CD14-positive monocyte (primary cell): ENCODE measurements at regions not wholly inside any gene's neighbourhood (a gene's known extent, or its start where the extent isn't known, plus 50 kb on each side); places are given as distances from the start of the nearest gene placed in this dataset.
"Not testable (repeated sequence)": the region's sequence is repeated elsewhere in the genome, so short reads cannot be mapped to it uniquely, and the experiment has no call there.

ENCODE experiments used
- DNase-seq, 3 donors: peaks; one replicate each; pipeline ENCODE4 v3.0.0-alpha.2; 2011 to 2022
- H2AFZ ChIP-seq: 2 replicates; pipeline ENCODE4 v1.6.0; 2012; ENCODE audit warnings: mild to moderate bottlenecking, low read depth, low read length, inconsistent platforms; ENCODE audit not compliant: insufficient read depth, poor library complexity, severe bottlenecking
- H3K27ac ChIP-seq, 2 donors: 1 replicate in 1 of 2; 2 replicates in 1 of 2; pipeline ENCODE4 v1.5.1; 2012 to 2013; ENCODE audit warnings: low read length in 2 of 2, control low read depth in 1 of 2, inconsistent platforms in 1 of 2, low read depth in 1 of 2, mild to moderate bottlenecking in 1 of 2
- H3K27me3 ChIP-seq, 2 donors: one replicate each; pipeline versions ENCODE4 v1.6.0 to v1.6.1; 2011 to 2013; ENCODE audit warnings: low read length in 2 of 2; ENCODE audit not compliant: control insufficient read depth in 2 of 2, insufficient read depth in 2 of 2
- H3K36me3 ChIP-seq, 2 donors: replicated peaks in 1 of 2; 1 replicate in 1 of 2; 2 replicates in 1 of 2; pipeline versions ENCODE4 v1.5.1 to v1.6.1; 2012 to 2013; ENCODE audit warnings: low read length in 2 of 2, control low read depth in 1 of 2, inconsistent platforms in 1 of 2, mild to moderate bottlenecking in 1 of 2; ENCODE audit not compliant: insufficient read depth in 2 of 2, control insufficient read depth in 1 of 2
- H3K4me1 ChIP-seq, 2 donors: 1 replicate in 1 of 2; 2 replicates in 1 of 2; pipeline versions ENCODE4 v1.5.1 to v1.6.1; 2012 to 2013; ENCODE audit warnings: low read length in 2 of 2, control low read depth in 1 of 2, inconsistent platforms in 1 of 2, mild to moderate bottlenecking in 1 of 2, moderate library complexity in 1 of 2; ENCODE audit not compliant: insufficient read depth in 2 of 2, control insufficient read depth in 1 of 2
- H3K4me2 ChIP-seq: replicated peaks from 2 replicates; pipeline ENCODE3; 2012; ENCODE audit warnings: low read length, moderate library complexity, mild to moderate bottlenecking; ENCODE audit not compliant: poor library complexity, severe bottlenecking; ENCODE audit errors: extremely low read depth
- H3K4me3 ChIP-seq, 3 experiments: fragments of 200-600 bp in 1 of 3; sonication (generic) in 1 of 3; replicated peaks in 1 of 3; 1 replicate in 2 of 3; 2 replicates in 1 of 3; pipeline ENCODE4 v1.5.1; 2011 to 2013; ENCODE audit warnings: low read length in 3 of 3, mild to moderate bottlenecking in 3 of 3, control low read depth in 2 of 3, low read depth in 2 of 3, inconsistent platforms in 1 of 3, moderate library complexity in 1 of 3
- H3K79me2 ChIP-seq: 2 replicates; pipeline ENCODE4 v1.6.0; 2012; ENCODE audit warnings: mild to moderate bottlenecking, control low read depth, inconsistent platforms, low read length, moderate library complexity; ENCODE audit not compliant: insufficient read depth
- H3K9ac ChIP-seq: 2 replicates; pipeline ENCODE4 v1.6.0; 2017; ENCODE audit warnings: low read length, mild to moderate bottlenecking; ENCODE audit not compliant: insufficient read depth, poor library complexity, severe bottlenecking
- H3K9me3 ChIP-seq, 2 donors: replicated peaks in 1 of 2; 1 replicate in 1 of 2; 2 replicates in 1 of 2; pipeline versions ENCODE4 v1.5.1 to v1.6.1; 2012 to 2013; ENCODE audit warnings: low read length in 2 of 2, control low read depth in 1 of 2; ENCODE audit not compliant: control insufficient read depth in 1 of 2, insufficient read depth in 1 of 2
- H4K20me1 ChIP-seq: 2 replicates; pipeline ENCODE4 v1.6.0; 2012; ENCODE audit warnings: mild to moderate bottlenecking, low read length, control low read depth, moderate library complexity; ENCODE audit not compliant: insufficient read depth
- H3K27ac Mint-ChIP-seq, 7 donors: one replicate each; pipeline ENCODE4 v1.8.0; 2020; ENCODE audit warnings: mild to moderate bottlenecking in 7 of 7, mixed read lengths in 7 of 7, moderate library complexity in 6 of 7, inconsistent platforms in 2 of 7
- H3K27me3 Mint-ChIP-seq, 3 donors: one replicate each; pipeline ENCODE4 v1.8.0; 2021 to 2022; ENCODE audit warnings: low read depth in 3 of 3, mild to moderate bottlenecking in 3 of 3, mixed read lengths in 3 of 3, moderate library complexity in 3 of 3, inconsistent platforms in 1 of 3
- H3K36me3 Mint-ChIP-seq, 2 donors: one replicate each; pipeline ENCODE4 v1.8.0; 2020; ENCODE audit warnings: mixed read lengths in 2 of 2, inconsistent platforms in 1 of 2, mild to moderate bottlenecking in 1 of 2
- H3K4me1 Mint-ChIP-seq: one replicate; pipeline ENCODE4 v1.8.0; 2020; ENCODE audit warnings: mild to moderate bottlenecking, mixed read lengths
- H3K4me3 Mint-ChIP-seq, 2 donors: one replicate each; pipeline ENCODE4 v1.8.0; 2020; ENCODE audit warnings: mild to moderate bottlenecking in 2 of 2, mixed read lengths in 2 of 2, moderate library complexity in 1 of 2
- H3K9me3 Mint-ChIP-seq, 7 donors: one replicate each; pipeline ENCODE4 v1.8.0; 2020 to 2022; ENCODE audit warnings: mixed read lengths in 7 of 7, mild to moderate bottlenecking in 6 of 7, moderate library complexity in 6 of 7, inconsistent platforms in 2 of 7
- WGBS: methylation state at CpG from one replicate; pipeline ENCODE4 v1.1.5; 2013; ENCODE audit warnings: missing lambda C conversion rate; ENCODE audit not compliant: insufficient coverage; 5-methylcytosine and 5-hydroxymethylcytosine counted together
- intact Hi-C, 2 donors: fragments of 100-400 bp; cut with micrococcal nuclease; formaldehyde crosslinking; loops; one replicate each; pipeline versions ENCODE4 v1.15.0 to v1.15.1; 2023
- TF ChIP-seq, protein P1 (sequence below): fragments of 200-600 bp; IDR thresholded peaks from one replicate; pipeline ENCODE4 v1.8.0; 2022; ENCODE audit warnings: antibody characterized with exemption, mild to moderate bottlenecking

DNA sequence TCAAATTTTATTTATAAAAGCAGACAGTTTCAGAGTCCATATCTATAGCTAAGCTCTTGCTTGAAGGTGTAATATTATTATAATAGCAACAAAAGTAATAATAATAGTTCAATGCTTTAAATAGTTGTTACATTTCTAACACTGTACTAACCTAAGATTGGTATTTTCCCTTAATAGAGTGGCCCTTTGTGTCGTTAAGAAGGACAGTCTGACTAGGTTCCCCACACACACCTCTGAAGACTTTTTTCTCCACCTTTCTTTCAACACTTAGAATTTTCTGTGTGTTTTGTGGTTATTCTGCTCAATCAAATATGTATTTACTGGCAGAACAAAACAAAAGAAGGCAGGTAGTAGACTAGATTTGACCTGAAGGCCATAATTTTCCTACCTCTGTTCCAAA is 223.2 kb upstream of the ACO1 start:
- no peaks in the 10 kb centered on the region for H3K4me1 ChIP-seq
- Mint-ChIP-seq H3K4me1 (no peaks in the 10 kb centered on the region), H3K9me3 (peaks cover 0 to 2% (median 0%) of the 10 kb centered on the region in 7 donors), H3K27ac (no peak overlapping the region), H3K4me3 (no peak overlapping the region), H3K36me3 (no peaks in the 10 kb centered on the region), H3K27me3 (no peaks in the 10 kb centered on the region)
- no peak overlapping the region for H3K27ac ChIP-seq
- H2AFZ ChIP-seq, result no peak overlapping the region
- WGBS, result no CpG with 5 or more reads among the region's 1 CpG
- no peaks in the 10 kb centered on the region for H4K20me1 ChIP-seq
- H3K79me2 ChIP-seq, result no peaks in the 10 kb centered on the region
- H3K9me3 ChIP-seq, result peaks cover 0 to under 1% of the 10 kb centered on the region in 2 donors
- no peaks in the 10 kb centered on the region for H3K36me3 ChIP-seq
- no peak overlapping the region for H3K9ac ChIP-seq
- no peak overlapping the region for H3K4me2 ChIP-seq
- TF ChIP-seq, protein P1, sequence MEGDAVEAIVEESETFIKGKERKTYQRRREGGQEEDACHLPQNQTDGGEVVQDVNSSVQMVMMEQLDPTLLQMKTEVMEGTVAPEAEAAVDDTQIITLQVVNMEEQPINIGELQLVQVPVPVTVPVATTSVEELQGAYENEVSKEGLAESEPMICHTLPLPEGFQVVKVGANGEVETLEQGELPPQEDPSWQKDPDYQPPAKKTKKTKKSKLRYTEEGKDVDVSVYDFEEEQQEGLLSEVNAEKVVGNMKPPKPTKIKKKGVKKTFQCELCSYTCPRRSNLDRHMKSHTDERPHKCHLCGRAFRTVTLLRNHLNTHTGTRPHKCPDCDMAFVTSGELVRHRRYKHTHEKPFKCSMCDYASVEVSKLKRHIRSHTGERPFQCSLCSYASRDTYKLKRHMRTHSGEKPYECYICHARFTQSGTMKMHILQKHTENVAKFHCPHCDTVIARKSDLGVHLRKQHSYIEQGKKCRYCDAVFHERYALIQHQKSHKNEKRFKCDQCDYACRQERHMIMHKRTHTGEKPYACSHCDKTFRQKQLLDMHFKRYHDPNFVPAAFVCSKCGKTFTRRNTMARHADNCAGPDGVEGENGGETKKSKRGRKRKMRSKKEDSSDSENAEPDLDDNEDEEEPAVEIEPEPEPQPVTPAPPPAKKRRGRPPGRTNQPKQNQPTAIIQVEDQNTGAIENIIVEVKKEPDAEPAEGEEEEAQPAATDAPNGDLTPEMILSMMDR, result no peak
- H3K4me3 ChIP-seq, result no peak overlapping the region
- DNase-seq, result no peak
- intact Hi-C loops, result no loop called here
- no peaks in the 10 kb centered on the region for H3K27me3 ChIP-seq

DNA sequence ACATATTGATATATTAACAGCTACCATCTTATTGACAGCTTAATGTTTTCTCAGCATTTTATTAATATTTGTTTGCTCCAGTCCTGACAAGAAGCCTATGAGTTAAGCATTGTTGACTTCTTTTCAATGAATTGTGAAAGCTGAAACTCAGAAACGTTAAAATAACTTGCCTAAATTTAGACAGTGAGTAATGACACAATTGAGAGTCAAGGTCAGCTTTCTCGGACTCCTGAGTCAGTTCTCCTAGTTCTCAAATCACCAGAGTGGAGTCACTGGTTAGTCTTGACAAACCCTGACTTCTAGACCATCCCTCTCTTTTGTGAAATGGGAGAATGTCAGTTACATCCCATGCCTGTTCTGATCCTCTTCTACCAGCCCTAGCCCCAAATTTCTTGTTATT is 222.7 kb upstream of the ACO1 start:
- Histone ChIP-seq H3K79me2 (no peaks in the 10 kb centered on the region), H3K9ac (no peak overlapping the region), H4K20me1 (no peaks in the 10 kb centered on the region), H3K4me2 (no peak overlapping the region), H3K9me3 (peaks cover 0 to 3% of the 10 kb centered on the region in 2 donors), H3K4me1 (no peaks in the 10 kb centered on the region), H2AFZ (no peak overlapping the region), H3K27ac (no peak overlapping the region), H3K4me3 (no peak overlapping the region), H3K27me3 (no peaks in the 10 kb centered on the region), H3K36me3 (no peaks in the 10 kb centered on the region)
- no CpG with 5 or more reads among the region's 2 CpGs for WGBS
- no peak for DNase-seq
- Mint-ChIP-seq H3K27me3 (no peaks in the 10 kb centered on the region), H3K9me3 (peaks cover 0 to 2% (median 0%) of the 10 kb centered on the region in 7 donors), H3K4me1 (no peaks in the 10 kb centered on the region), H3K36me3 (no peaks in the 10 kb centered on the region), H3K4me3 (no peak overlapping the region), H3K27ac (no peak overlapping the region)
- intact Hi-C loops, result no loop called here
- TF ChIP-seq, protein P1, result no peak

DNA sequence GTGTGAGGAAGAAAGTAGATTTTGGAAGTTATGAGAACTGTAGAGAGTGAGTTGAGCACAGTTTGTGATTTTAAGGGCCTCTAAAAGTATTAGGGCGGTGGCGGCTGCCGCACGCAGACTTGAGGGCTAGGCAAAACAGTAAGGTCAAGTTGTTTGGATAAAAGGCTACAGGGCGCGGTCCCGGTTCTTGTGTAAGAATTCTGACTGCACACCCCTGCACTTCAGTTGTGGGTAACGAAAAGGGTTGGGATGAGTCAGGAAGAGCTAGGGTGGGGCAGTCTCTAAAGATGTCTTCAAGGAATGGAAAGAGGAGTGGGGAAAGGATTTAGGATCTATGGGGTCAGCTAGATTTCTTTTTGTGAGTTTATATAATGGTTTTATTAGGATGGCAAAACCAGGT is 218.1 kb upstream of the ACO1 start:
- H3K36me3 ChIP-seq, H3K27me3 Mint-ChIP-seq, H3K79me2 ChIP-seq, intact Hi-C loops, H3K4me1 ChIP-seq, H3K27me3 ChIP-seq, H3K27ac ChIP-seq, H3K4me2 ChIP-seq, H3K4me1 Mint-ChIP-seq, H4K20me1 ChIP-seq, H3K9ac ChIP-seq, H2AFZ ChIP-seq, H3K9me3 ChIP-seq, H3K4me3 ChIP-seq, H3K27ac Mint-ChIP-seq, H3K4me3 Mint-ChIP-seq, H3K36me3 Mint-ChIP-seq, DNase-seq: not testable (repeated sequence)
- peaks cover 0 to 10% (median 5%) of the 10 kb centered on the region in 7 donors for H3K9me3 Mint-ChIP-seq
- 86% methylated on average over 5 of the region's 8 CpGs for WGBS
